H9 (cell line): ENCODE measurements at regions not wholly inside any gene's neighbourhood (a gene's known extent, or its start where the extent isn't known, plus 50 kb on each side); places are given as distances from the start of the nearest gene placed in this dataset.

Experiments
- DNase-seq: peaks from one replicate; pipeline ENCODE4 v3.0.0-alpha.2; 2017
- H2AFZ ChIP-seq: one replicate; pipeline ENCODE4 v1.6.1; 2013; ENCODE audit warnings: mild to moderate bottlenecking, low read length, control low read depth, moderate library complexity
- H2AK5ac ChIP-seq: 2 replicates; pipeline ENCODE4 v1.6.1; 2013; ENCODE audit warnings: low read length, control low read depth, mixed read lengths; ENCODE audit not compliant: insufficient read length
- H2BK120ac ChIP-seq: one replicate; pipeline ENCODE4 v1.6.1; 2013; ENCODE audit warnings: low read depth, mild to moderate bottlenecking, low read length, control low read depth, inconsistent platforms; ENCODE audit not compliant: poor library complexity, severe bottlenecking
- H2BK12ac ChIP-seq: 2 replicates; pipeline ENCODE4 v1.6.1; 2013; ENCODE audit warnings: low read length, control low read depth, mixed read lengths, low read depth; ENCODE audit not compliant: insufficient read length
- H2BK15ac ChIP-seq: 2 replicates; pipeline ENCODE4 v1.6.1; 2013; ENCODE audit warnings: low read depth, low read length, control low read depth
- H2BK20ac ChIP-seq: one replicate; pipeline ENCODE4 v1.6.1; 2013; ENCODE audit warnings: low read depth, mild to moderate bottlenecking, low read length, control low read depth, inconsistent platforms; ENCODE audit not compliant: poor library complexity, severe bottlenecking
- H2BK5ac ChIP-seq: 2 replicates; pipeline ENCODE4 v1.6.1; 2013; ENCODE audit warnings: low read length, control low read depth, mixed read lengths; ENCODE audit not compliant: insufficient read length
- H3K14ac ChIP-seq: 2 replicates; pipeline ENCODE4 v1.6.1; 2013; ENCODE audit warnings: low read length, control low read depth; ENCODE audit not compliant: insufficient read depth
- H3K18ac ChIP-seq: 2 replicates; pipeline ENCODE4 v1.6.1; 2013; ENCODE audit warnings: low read depth, mild to moderate bottlenecking, mixed read lengths, low read length, control low read depth; ENCODE audit not compliant: insufficient read length
- H3K23ac ChIP-seq: 2 replicates; pipeline ENCODE4 v1.6.1; 2013; ENCODE audit warnings: low read length, control low read depth, mixed read lengths, low read depth; ENCODE audit not compliant: insufficient read length
- H3K23me2 ChIP-seq: 2 replicates; pipeline ENCODE4 v1.6.1; 2013; ENCODE audit warnings: low read depth, mild to moderate bottlenecking, mixed read lengths, low read length, control low read depth; ENCODE audit not compliant: insufficient read length, poor library complexity, severe bottlenecking
- H3K27ac ChIP-seq: 2 replicates; pipeline ENCODE4 v1.5.1; 2013; ENCODE audit warnings: low read length, control low read depth, mixed read lengths, low read depth; ENCODE audit not compliant: insufficient read length
- H3K27me3 ChIP-seq: 2 replicates; pipeline ENCODE4 v1.6.1; 2013; ENCODE audit warnings: low read length, control low read depth, inconsistent platforms; ENCODE audit not compliant: insufficient read depth
- H3K4ac ChIP-seq: 2 replicates; pipeline ENCODE4 v1.6.1; 2013; ENCODE audit warnings: low read depth, mild to moderate bottlenecking, control low read depth, inconsistent platforms, low read length, moderate library complexity
- H3K4me1 ChIP-seq: 2 replicates; pipeline ENCODE4 v1.6.1; 2013; ENCODE audit warnings: low read length, control low read depth, inconsistent platforms; ENCODE audit not compliant: insufficient read depth
- H3K4me2 ChIP-seq: 2 replicates; pipeline ENCODE4 v1.6.1; 2013; ENCODE audit warnings: low read length, control low read depth, mixed read lengths; ENCODE audit not compliant: insufficient read length, insufficient read depth
- H3K56ac ChIP-seq: 2 replicates; pipeline ENCODE4 v1.6.1; 2013; ENCODE audit warnings: low read depth, mild to moderate bottlenecking, mixed read lengths, low read length, control low read depth; ENCODE audit not compliant: insufficient read length
- H3K79me1 ChIP-seq: 2 replicates; pipeline ENCODE4 v1.6.1; 2013; ENCODE audit warnings: low read depth, mild to moderate bottlenecking, moderate library complexity, low read length, control low read depth, inconsistent platforms; ENCODE audit not compliant: insufficient read depth, poor library complexity, severe bottlenecking
- H3K79me2 ChIP-seq: 2 replicates; pipeline ENCODE4 v1.6.1; 2013; ENCODE audit warnings: low read length, control low read depth, inconsistent platforms; ENCODE audit not compliant: insufficient read depth
- H3K9ac ChIP-seq: 2 replicates; pipeline ENCODE4 v1.6.1; 2013; ENCODE audit warnings: low read length, control low read depth, mixed read lengths; ENCODE audit not compliant: insufficient read length; ENCODE audit errors: extremely low read depth
- H3K9me3 ChIP-seq: one replicate; pipeline ENCODE4 v1.6.1; 2013; ENCODE audit warnings: low read depth, low read length, inconsistent platforms; ENCODE audit not compliant: control insufficient read depth
- H3T11ph ChIP-seq: one replicate; pipeline ENCODE4 v1.6.1; 2013; ENCODE audit warnings: mild to moderate bottlenecking, low read length, control low read depth, inconsistent platforms
- H4K20me1 ChIP-seq: one replicate; pipeline ENCODE4 v1.6.1; 2013; ENCODE audit not compliant: control insufficient read depth, insufficient read length, insufficient read depth
- H4K5ac ChIP-seq: 2 replicates; pipeline ENCODE4 v1.6.1; 2013; ENCODE audit warnings: low read depth, mild to moderate bottlenecking, mixed read lengths, low read length, control low read depth; ENCODE audit not compliant: insufficient read length
- H4K8ac ChIP-seq: replicated peaks from 2 replicates; pipeline ENCODE4 v1.6.1; 2013; ENCODE audit warnings: low read length, control low read depth, mixed read lengths, low read depth; ENCODE audit not compliant: insufficient read length
- H4K91ac ChIP-seq: 2 replicates; pipeline ENCODE4 v1.6.1; 2013; ENCODE audit warnings: low read depth, mild to moderate bottlenecking, moderate library complexity, mixed read lengths, low read length, control low read depth; ENCODE audit not compliant: insufficient read length
- H3K27ac Mint-ChIP-seq, 3 experiments: 2 replicates in 2 of 3; 3 replicates in 1 of 3; pipeline ENCODE4 v1.8.0; 2020 to 2021; ENCODE audit warnings: mixed read lengths in 3 of 3, mild to moderate bottlenecking in 1 of 3, moderate library complexity in 1 of 3
- H3K27me3 Mint-ChIP-seq: 2 replicates; pipeline ENCODE4 v1.8.0; 2021; ENCODE audit warnings: low read depth, mild to moderate bottlenecking, moderate library complexity, mixed read lengths
- H3K36me3 Mint-ChIP-seq, 3 experiments: 2 replicates in 2 of 3; 3 replicates in 1 of 3; pipeline ENCODE4 v1.8.0; 2020 to 2021; ENCODE audit warnings: low read depth in 3 of 3, mixed read lengths in 3 of 3; ENCODE audit not compliant: insufficient read depth in 1 of 3
- H3K4me1 Mint-ChIP-seq, 2 experiments: 2 replicates each; pipeline ENCODE4 v1.8.0; 2020; ENCODE audit warnings: mixed read lengths in 2 of 2
- H3K4me3 Mint-ChIP-seq, 2 experiments: 2 replicates in 1 of 2; 3 replicates in 1 of 2; pipeline ENCODE4 v1.8.0; 2020 to 2021; ENCODE audit warnings: mild to moderate bottlenecking in 2 of 2, mixed read lengths in 2 of 2, moderate library complexity in 1 of 2
- H3K9me3 Mint-ChIP-seq, 2 experiments: 2 replicates in 1 of 2; 3 replicates in 1 of 2; pipeline ENCODE4 v1.8.0; 2020; ENCODE audit warnings: mild to moderate bottlenecking in 2 of 2, mixed read lengths in 2 of 2, moderate library complexity in 1 of 2
- WGBS: extraction: QIAGEN DNeasy Blood & Tissue Kit; methylation state at CpG from one replicate; pipeline ENCODE4 v1.1.7; 2013; ENCODE audit warnings: missing lambda C conversion rate, low lambda C conversion rate, mixed read lengths; ENCODE audit not compliant: insufficient read length; ENCODE audit errors: extremely low coverage; 5-methylcytosine and 5-hydroxymethylcytosine counted together
- TF ChIP-seq, protein P1 (sequence below): fragments of 200-600 bp; sonication (generic); conservative IDR thresholded peaks from 3 replicates; pipeline ENCODE4 v1.8.0; 2021; ENCODE audit warnings: antibody characterized with exemption, mild to moderate bottlenecking

DNA sequence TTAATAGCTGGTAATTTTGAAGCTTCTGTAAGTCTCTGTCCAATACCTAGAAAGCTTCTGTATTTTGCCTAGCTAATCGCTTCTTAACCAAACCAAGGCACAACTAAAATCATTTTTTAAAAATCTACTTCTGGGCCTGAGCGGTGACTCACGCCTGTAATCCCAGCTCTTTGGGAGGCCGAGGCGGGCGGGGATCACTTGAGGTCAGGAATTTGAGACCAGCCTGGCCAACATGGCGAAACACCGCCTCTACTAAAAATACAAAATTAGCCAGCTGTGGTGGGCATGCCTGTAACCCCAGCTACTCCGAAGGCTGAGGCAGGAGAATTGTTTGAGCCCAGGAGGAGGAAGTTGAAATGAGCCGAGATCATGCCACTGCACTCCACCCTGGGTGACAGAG lies 148.6 kb upstream of the FIGN start:
- DNase-seq, result no peak
- no peaks in the 10 kb centered on the region for H4K20me1 ChIP-seq
- WGBS, result no CpG with 5 or more reads among the region's 10 CpGs

More for the DNA sequence above, 148.6 kb upstream of the FIGN start:
- Histone ChIP-seq H4K5ac (no peak overlapping the region), H3K27me3 (no peaks in the 10 kb centered on the region), H3K14ac (no peak overlapping the region), H3K4me1 (no peaks in the 10 kb centered on the region), H3K23ac (no peak overlapping the region), H3K9ac (no peak overlapping the region), H2BK15ac (no peak overlapping the region), H3K9me3 (no peaks in the 10 kb centered on the region), H3K27ac (no peak overlapping the region), H2BK120ac (no peak overlapping the region), H2AFZ (no peak overlapping the region), H3K4ac (no peak overlapping the region), H2BK12ac (no peak overlapping the region), H4K8ac (no peak overlapping the region), H3K56ac (no peak overlapping the region), H3K18ac (no peak overlapping the region), H3K23me2 (no peaks in the 10 kb centered on the region), H4K91ac (no peak overlapping the region), H2BK5ac (no peak overlapping the region), H2BK20ac (no peak overlapping the region), H3K79me1 (no peaks in the 10 kb centered on the region), H3T11ph (no peak overlapping the region), H3K4me2 (no peak overlapping the region), H3K79me2 (no peaks in the 10 kb centered on the region), H2AK5ac (no peak overlapping the region)
- H3K4me3 Mint-ChIP-seq, result no peak overlapping the region
- TF ChIP-seq, protein P1, sequence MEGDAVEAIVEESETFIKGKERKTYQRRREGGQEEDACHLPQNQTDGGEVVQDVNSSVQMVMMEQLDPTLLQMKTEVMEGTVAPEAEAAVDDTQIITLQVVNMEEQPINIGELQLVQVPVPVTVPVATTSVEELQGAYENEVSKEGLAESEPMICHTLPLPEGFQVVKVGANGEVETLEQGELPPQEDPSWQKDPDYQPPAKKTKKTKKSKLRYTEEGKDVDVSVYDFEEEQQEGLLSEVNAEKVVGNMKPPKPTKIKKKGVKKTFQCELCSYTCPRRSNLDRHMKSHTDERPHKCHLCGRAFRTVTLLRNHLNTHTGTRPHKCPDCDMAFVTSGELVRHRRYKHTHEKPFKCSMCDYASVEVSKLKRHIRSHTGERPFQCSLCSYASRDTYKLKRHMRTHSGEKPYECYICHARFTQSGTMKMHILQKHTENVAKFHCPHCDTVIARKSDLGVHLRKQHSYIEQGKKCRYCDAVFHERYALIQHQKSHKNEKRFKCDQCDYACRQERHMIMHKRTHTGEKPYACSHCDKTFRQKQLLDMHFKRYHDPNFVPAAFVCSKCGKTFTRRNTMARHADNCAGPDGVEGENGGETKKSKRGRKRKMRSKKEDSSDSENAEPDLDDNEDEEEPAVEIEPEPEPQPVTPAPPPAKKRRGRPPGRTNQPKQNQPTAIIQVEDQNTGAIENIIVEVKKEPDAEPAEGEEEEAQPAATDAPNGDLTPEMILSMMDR, result no peak
- no peaks in the 10 kb centered on the region; a peak in 1 of 5 replicates for H3K9me3 Mint-ChIP-seq
- H3K27me3 Mint-ChIP-seq, result no peaks in the 10 kb centered on the region
- H3K27ac Mint-ChIP-seq, result no peak overlapping the region
- H3K36me3 Mint-ChIP-seq, result no peaks in the 10 kb centered on the region
- no peaks in the 10 kb centered on the region for H3K4me1 Mint-ChIP-seq
